Mucosa of descending colon (tissue), 3 donors: ENCODE measurements at regions not wholly inside any gene's neighbourhood (a gene's known extent, or its start where the extent isn't known, plus 50 kb on each side); places are given as distances from the start of the nearest gene placed in this dataset.

Source experiments
- ATAC-seq: fragments of 200-7000 bp; cut with Tn5 transposase; one replicate; pipeline ENCODE4 v1.9.1; 2020; ENCODE audit warnings: mild to moderate bottlenecking, moderate library complexity
- DNase-seq, 3 donors: peaks; one replicate each; pipeline ENCODE4 v3.0.0-alpha.2; 2020
- H3K36me3 ChIP-seq: fragments of 200-600 bp; one replicate; pipeline ENCODE4 v1.8.0; 2021; ENCODE audit warnings: low read depth, mild to moderate bottlenecking
- H3K4me1 ChIP-seq: fragments of 200-600 bp; one replicate; pipeline ENCODE4 v1.8.0; 2021; ENCODE audit warnings: low read depth, mild to moderate bottlenecking
- H3K4me3 ChIP-seq: fragments of 200-600 bp; one replicate; pipeline ENCODE4 v1.8.0; 2021; ENCODE audit warnings: mild to moderate bottlenecking
- H3K9me3 ChIP-seq: fragments of 200-600 bp; one replicate; pipeline ENCODE4 v1.8.0; 2021; ENCODE audit warnings: mild to moderate bottlenecking
- CTCF ChIP-seq: fragments of 200-600 bp; IDR thresholded peaks from one replicate; pipeline ENCODE4 v1.8.0; 2022; ENCODE audit warnings: antibody characterized with exemption, mild to moderate bottlenecking
- intact Hi-C, 2 donors: fragments of 100-400 bp; cut with DNase I in 1 of 2; cut with micrococcal nuclease in 1 of 2; formaldehyde crosslinking; loops; one replicate each; pipeline versions ENCODE4 v1.11.0 to v1.11.1; 2022; cut with DNase I, micrococcal nuclease
- donor health status: DM: no; HTN: no; CAD: no; lungs with moderate emphysema.
- donor health status: DM: no; HTN: no; CAD: no.
- donor health status: DM: no; HTN: yes; CAD: no.

- peaks cover 15% of the 10 kb centered on the region for H3K9me3 ChIP-seq
- H3K36me3 ChIP-seq = no peaks in the 10 kb centered on the region
- DNase-seq = no peak
- no peak for TF ChIP-seq CTCF
- H3K4me3 ChIP-seq = no peak overlapping the region
- no peaks in the 10 kb centered on the region for H3K4me1 ChIP-seq
- intact Hi-C loops = no loop called here
- peak; percentile 60 for ATAC-seq
These were observed 139.2 kb upstream of the XPO1 start for GRCh38 chr2:61677306-61677705.

- peaks cover 13% of the 10 kb centered on the region for H3K4me1 ChIP-seq
- DNase-seq (no peak), ATAC-seq (no peak)
- no peak for TF ChIP-seq CTCF
- peaks cover 15% of the 10 kb centered on the region for H3K9me3 ChIP-seq
- intact Hi-C loops = no loop called here
- H3K36me3 ChIP-seq = no peaks in the 10 kb centered on the region
- no peak overlapping the region for H3K4me3 ChIP-seq
These were observed 137.0 kb upstream of the XPO1 start for GRCh38 chr2:61675204-61675603.

GRCh38 chr2:61671561-61672315 lies 133.6 kb upstream of the XPO1 start:
- ATAC-seq (no peak), DNase-seq (no peak)
- H3K9me3 ChIP-seq = peaks cover 15% of the 10 kb centered on the region
- TF ChIP-seq CTCF = no peak
- no peaks in the 10 kb centered on the region for H3K36me3 ChIP-seq
- intact Hi-C loops = no loop called here
- H3K4me3 ChIP-seq = peak overlapping the region; percentile 4
- H3K4me1 ChIP-seq = peaks cover 16% of the 10 kb centered on the region

GRCh38 chr2:61670591-61671501 lies 132.7 kb upstream of the XPO1 start:
- Histone ChIP-seq H3K4me1 (peaks cover 16% of the 10 kb centered on the region), H3K4me3 (peak overlapping the region; percentile 4), H3K36me3 (no peaks in the 10 kb centered on the region), H3K9me3 (peaks cover 14% of the 10 kb centered on the region)
- no peak for TF ChIP-seq CTCF
- ATAC-seq = peak; percentile 95
- DNase-seq = peak in 2 of 3 donors; percentile 35 to 62
- intact Hi-C loops = no loop called here

- ATAC-seq = no peak
- no peak for TF ChIP-seq CTCF
- Histone ChIP-seq H3K36me3 (no peaks in the 10 kb centered on the region), H3K4me1 (no peaks in the 10 kb centered on the region), H3K9me3 (no peaks in the 10 kb centered on the region), H3K4me3 (no peak overlapping the region)
- no peak for DNase-seq
- intact Hi-C loops = no loop called here
These were observed 126.0 kb upstream of the XPO1 start for GRCh38 chr2:61664190-61664589.
